ENCODE measurements at regions not wholly inside any gene's neighbourhood (a gene's known extent, or its start where the extent isn't known, plus 50 kb on each side); places are given as distances from the start of the nearest gene placed in this dataset.

DNA sequence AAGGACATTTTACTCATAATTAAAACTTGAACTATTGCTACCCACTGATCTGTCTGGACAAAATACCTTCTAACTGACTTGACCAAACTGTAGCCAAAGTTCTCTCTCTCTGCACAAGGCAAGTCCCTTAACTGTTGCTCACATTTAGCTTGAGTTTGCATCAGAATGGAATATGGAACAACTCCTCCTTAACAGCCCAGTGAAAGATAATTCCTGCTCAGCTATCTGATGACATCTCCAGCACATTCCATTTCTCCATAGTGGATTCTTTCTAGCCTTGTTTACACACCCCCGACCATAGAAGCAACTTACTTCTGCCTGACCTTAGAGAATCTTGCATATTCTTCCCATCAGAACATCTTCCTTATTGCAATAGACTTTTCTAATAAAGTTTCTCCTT is 317.2 kb upstream of the CDH2 start:
- ATAC-seq (ENCODE audit: low read depth) (no peak), DNase-seq (no peak)
- Mint-ChIP-seq H3K4me1 (no peaks in the 10 kb centered on the region), H3K27ac (no peak overlapping the region), H3K36me3 (ENCODE audit: low read depth) (no peaks in the 10 kb centered on the region), H3K9me3 (peaks cover 10% of the 10 kb centered on the region), H3K4me3 (no peak overlapping the region), H3K27me3 (no peaks in the 10 kb centered on the region)
- intact Hi-C loops (cut with micrococcal nuclease) = no loop called here
- ChIA-PET CTCF (no interaction called here), POLR2A (no interaction called here)
- TF ChIP-seq, protein P1, sequence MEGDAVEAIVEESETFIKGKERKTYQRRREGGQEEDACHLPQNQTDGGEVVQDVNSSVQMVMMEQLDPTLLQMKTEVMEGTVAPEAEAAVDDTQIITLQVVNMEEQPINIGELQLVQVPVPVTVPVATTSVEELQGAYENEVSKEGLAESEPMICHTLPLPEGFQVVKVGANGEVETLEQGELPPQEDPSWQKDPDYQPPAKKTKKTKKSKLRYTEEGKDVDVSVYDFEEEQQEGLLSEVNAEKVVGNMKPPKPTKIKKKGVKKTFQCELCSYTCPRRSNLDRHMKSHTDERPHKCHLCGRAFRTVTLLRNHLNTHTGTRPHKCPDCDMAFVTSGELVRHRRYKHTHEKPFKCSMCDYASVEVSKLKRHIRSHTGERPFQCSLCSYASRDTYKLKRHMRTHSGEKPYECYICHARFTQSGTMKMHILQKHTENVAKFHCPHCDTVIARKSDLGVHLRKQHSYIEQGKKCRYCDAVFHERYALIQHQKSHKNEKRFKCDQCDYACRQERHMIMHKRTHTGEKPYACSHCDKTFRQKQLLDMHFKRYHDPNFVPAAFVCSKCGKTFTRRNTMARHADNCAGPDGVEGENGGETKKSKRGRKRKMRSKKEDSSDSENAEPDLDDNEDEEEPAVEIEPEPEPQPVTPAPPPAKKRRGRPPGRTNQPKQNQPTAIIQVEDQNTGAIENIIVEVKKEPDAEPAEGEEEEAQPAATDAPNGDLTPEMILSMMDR (IDR thresholded peaks at IDR 0.05) = no peak

DNA sequence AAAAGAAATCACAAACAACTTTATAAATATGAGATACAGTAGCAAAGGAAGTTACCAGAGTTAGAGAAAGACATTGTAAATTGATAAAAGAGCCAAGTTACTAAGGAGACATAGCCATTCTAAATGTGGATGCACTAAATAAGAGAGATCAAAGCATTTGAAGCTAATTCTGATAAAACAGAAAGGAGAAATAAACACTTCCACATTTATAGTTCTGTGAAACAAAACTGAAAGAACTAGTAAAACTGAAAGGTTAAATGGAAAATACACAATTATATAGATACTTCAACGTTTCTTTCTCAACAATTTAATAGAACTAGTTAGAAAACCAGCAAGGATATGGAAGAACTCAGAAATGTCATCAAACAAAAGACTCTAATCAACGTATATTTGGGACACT is 309.0 kb upstream of the CDH2 start:
- intact Hi-C loops (cut with micrococcal nuclease) = no loop called here
- no peak overlapping the region for H3K27ac Mint-ChIP-seq
- no peaks in the 10 kb centered on the region for H3K27me3 Mint-ChIP-seq
- H3K4me3 Mint-ChIP-seq = no peak overlapping the region
- peaks cover 20% of the 10 kb centered on the region for H3K9me3 Mint-ChIP-seq
- H3K36me3 Mint-ChIP-seq (ENCODE audit: low read depth) = no peaks in the 10 kb centered on the region
- DNase-seq = no peak
- TF ChIP-seq, protein P1 (IDR thresholded peaks at IDR 0.05) = no peak
- H3K4me1 Mint-ChIP-seq = no peaks in the 10 kb centered on the region
- ChIA-PET POLR2A (no interaction called here), CTCF (no interaction called here)
- no peak for ATAC-seq (ENCODE audit: low read depth)

DNA sequence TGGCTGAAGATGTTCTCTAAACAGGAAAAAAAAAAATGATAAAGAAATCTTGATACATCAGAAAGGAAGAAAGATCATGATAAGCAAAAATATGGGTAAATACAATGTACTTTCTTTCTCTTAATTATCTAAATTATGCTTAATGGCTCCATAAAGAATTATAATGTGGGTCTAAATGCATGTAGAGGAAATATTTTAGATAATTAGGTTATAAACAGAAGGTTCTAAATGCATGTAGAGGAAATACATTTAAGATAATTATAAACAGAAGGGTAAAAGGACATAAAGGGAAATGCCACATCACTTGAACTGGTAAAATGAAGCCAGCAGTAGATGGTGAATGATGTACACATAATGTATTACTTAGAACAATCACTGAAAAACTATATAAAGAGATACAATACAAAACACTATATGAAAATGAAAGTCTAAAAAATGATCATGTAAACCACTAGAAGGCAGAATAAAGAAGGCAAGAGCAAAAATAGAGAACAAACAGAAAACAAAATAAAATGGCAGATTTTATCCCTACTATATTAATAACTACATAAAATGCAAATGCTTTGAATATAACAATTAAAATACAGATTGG is 308.4 kb upstream of the CDH2 start:
- TF ChIP-seq, protein P1 (IDR thresholded peaks at IDR 0.05) = no peak
- DNase-seq (no peak), ATAC-seq (ENCODE audit: low read depth) (no peak)
- Mint-ChIP-seq H3K4me1 (no peaks in the 10 kb centered on the region), H3K27me3 (no peaks in the 10 kb centered on the region), H3K9me3 (peaks cover 20% of the 10 kb centered on the region), H3K36me3 (ENCODE audit: low read depth) (no peaks in the 10 kb centered on the region), H3K4me3 (no peak overlapping the region), H3K27ac (no peak overlapping the region)
- ChIA-PET POLR2A (no interaction called here), CTCF (no interaction called here)
- intact Hi-C loops (cut with micrococcal nuclease) = no loop called here

DNA sequence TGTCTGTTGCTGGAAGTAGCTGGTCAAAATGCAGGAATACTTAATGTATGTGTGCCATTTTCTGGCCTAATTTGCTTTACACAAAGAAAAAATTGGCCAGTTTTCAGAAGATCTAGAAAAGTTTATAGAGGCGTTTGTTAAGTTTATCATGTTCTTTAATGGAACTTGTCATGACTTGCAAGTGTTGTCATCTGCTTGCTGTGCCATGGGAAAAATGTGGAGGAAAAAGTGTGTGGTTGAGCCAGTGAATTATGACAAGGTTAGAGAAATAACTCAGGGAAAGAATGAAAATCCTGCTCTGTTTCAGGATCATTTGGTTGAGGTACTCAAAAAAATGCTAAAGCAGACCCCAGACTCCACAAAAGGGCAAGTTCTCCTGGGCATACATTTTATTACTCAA is 301.6 kb upstream of the CDH2 start:
- H3K36me3 Mint-ChIP-seq (ENCODE audit: low read depth) = no peaks in the 10 kb centered on the region
- ChIA-PET POLR2A (no interaction called here), CTCF (no interaction called here)
- intact Hi-C loops (cut with micrococcal nuclease) = no loop called here
- H3K4me1 Mint-ChIP-seq = no peaks in the 10 kb centered on the region
- no peak overlapping the region for H3K4me3 Mint-ChIP-seq
- H3K27ac Mint-ChIP-seq = no peak overlapping the region
- ATAC-seq (ENCODE audit: low read depth) (no peak), DNase-seq (no peak)
- H3K27me3 Mint-ChIP-seq = no peaks in the 10 kb centered on the region
- TF ChIP-seq, protein P1 (IDR thresholded peaks at IDR 0.05) = no peak
- peaks cover 8% of the 10 kb centered on the region for H3K9me3 Mint-ChIP-seq

DNA sequence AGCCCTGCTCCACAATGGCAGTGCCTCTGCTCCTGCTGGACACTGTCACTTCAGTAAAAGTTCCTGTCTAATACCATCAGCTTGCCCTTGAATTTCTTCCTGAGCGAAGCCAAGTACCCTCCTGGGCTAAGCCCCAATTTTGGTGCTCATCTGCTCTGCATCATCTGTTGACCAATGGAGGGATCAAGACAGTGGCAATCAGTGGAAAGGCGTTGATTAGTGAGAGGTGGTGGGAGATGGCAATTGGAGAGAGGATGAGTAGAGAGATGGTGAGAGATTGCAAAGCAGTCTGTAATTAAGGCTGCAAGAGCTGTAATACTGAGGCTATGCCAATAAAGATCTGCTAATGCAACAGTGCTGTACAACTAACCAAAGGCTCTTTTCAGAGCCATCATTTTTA is 299.4 kb upstream of the CDH2 start:
- peaks cover 3% of the 10 kb centered on the region for H3K9me3 Mint-ChIP-seq
- H3K27ac Mint-ChIP-seq = no peak overlapping the region
- ATAC-seq (ENCODE audit: low read depth) (no peak), DNase-seq (no peak)
- ChIA-PET CTCF (no interaction called here), POLR2A (no interaction called here)
- no peaks in the 10 kb centered on the region for H3K27me3 Mint-ChIP-seq
- no peak overlapping the region for H3K4me3 Mint-ChIP-seq
- intact Hi-C loops (cut with micrococcal nuclease) = no loop called here
- H3K4me1 Mint-ChIP-seq = no peaks in the 10 kb centered on the region
- TF ChIP-seq, protein P1 (IDR thresholded peaks at IDR 0.05) = no peak
- H3K36me3 Mint-ChIP-seq (ENCODE audit: low read depth) = no peaks in the 10 kb centered on the region
